ENCODE measurements at regions not wholly inside any gene's neighbourhood (a gene's known extent, or its start where the extent isn't known, plus 50 kb on each side); places are given as distances from the start of the nearest gene placed in this dataset.

- TF ChIP-seq HOXB5 (CRISPR knock-in tag; IDR thresholded peaks at IDR 0.05) (no peak), USF2 (IDR thresholded peaks at IDR 0.05) (no peak), E2F6 (IDR thresholded peaks at IDR 0.05; ENCODE audit: borderline replicate concordance, low read depth) (no peak)
Observed at GRCh38 chr7:119561751-119562150, 711.2 kb upstream of the KCND2 start (continued).

GRCh38 chr7:119562839-119563238 is 710.1 kb upstream of the KCND2 start:
- 3% methylated on average over 3 of the region's 3 CpGs for WGBS (ENCODE audit: missing lambda C conversion rate)
- DNase-seq (ENCODE audit: low read depth in 1 of 2, low spot score in 1 of 2) = no peak
- no peak overlapping the region for H3K27ac ChIP-seq
- ATAC-seq = no peak
- no peaks in the 10 kb centered on the region for H3K4me1 ChIP-seq
- POLR2A ChIA-PET = no interaction called here
- no peaks in the 10 kb centered on the region for H3K9me3 ChIP-seq
- TF ChIP-seq ELK1 (IDR thresholded peaks at IDR 0.05; ENCODE audit: low read depth, low read length) (no peak), HOXB13 (CRISPR knock-in tag; IDR thresholded peaks at IDR 0.05; ENCODE audit: low read depth) (no peak), HOXA7 (CRISPR knock-in tag; IDR thresholded peaks at IDR 0.05) (no peak), BHLHE40 (IDR thresholded peaks at IDR 0.05; ENCODE audit: low read depth, low read length) (no peak), NFE2L2 (conservative IDR thresholded peaks at IDR 0.05; ENCODE audit: low read length) (no peak), RCOR1 (IDR thresholded peaks at IDR 0.05; ENCODE audit: low read depth, low read length) (no peak), ZNF302 (CRISPR knock-in tag; IDR thresholded peaks at IDR 0.05) (no peak), ESRRA (IDR thresholded peaks at IDR 0.05; ENCODE audit: borderline replicate concordance, low read length) (no peak), RFX5 (IDR thresholded peaks at IDR 0.05) (no peak), MAFK (IDR thresholded peaks at IDR 0.05; ENCODE audit: partially characterized antibody) (no peak), MAX (IDR thresholded peaks at IDR 0.05) (no peak), CTCF (IDR thresholded peaks at IDR 0.05) (no peak), KDM1A (IDR thresholded peaks at IDR 0.05; ENCODE audit: low read depth) (no peak), TP53 (CRISPR knock-in tag; IDR thresholded peaks at IDR 0.05) (no peak)
- no peak for FAIRE-seq
- no peak overlapping the region for H3K4me3 ChIP-seq
- H3K4me2 ChIP-seq = no peak overlapping the region
- CTCF ChIA-PET = no interaction called here

- TF ChIP-seq E2F6 (IDR thresholded peaks at IDR 0.05; ENCODE audit: borderline replicate concordance, low read depth) (no peak), GATA3 (IDR thresholded peaks at IDR 0.05; ENCODE audit: borderline replicate concordance) (no peak), ELK1 (IDR thresholded peaks at IDR 0.05; ENCODE audit: low read depth, low read length) (no peak), EHF (CRISPR knock-in tag; IDR thresholded peaks at IDR 0.05) (no peak), FOSL2 (IDR thresholded peaks at IDR 0.05) (no peak), FOSL2 (CRISPR knock-in tag; IDR thresholded peaks at IDR 0.05) (no peak), CHD2 (IDR thresholded peaks at IDR 0.05; ENCODE audit: low read length, partially characterized antibody) (no peak), HOXA7 (CRISPR knock-in tag; IDR thresholded peaks at IDR 0.05) (no peak), ZNF302 (CRISPR knock-in tag; IDR thresholded peaks at IDR 0.05) (no peak), PHF8 (IDR thresholded peaks at IDR 0.05; ENCODE audit: borderline replicate concordance, low read depth) (no peak), HOXB13 (CRISPR knock-in tag; IDR thresholded peaks at IDR 0.05; ENCODE audit: low read depth) (no peak), HDAC2 (IDR thresholded peaks at IDR 0.05) (no peak), FOXS1 (CRISPR knock-in tag; IDR thresholded peaks at IDR 0.05) (no peak), PBX3 (IDR thresholded peaks at IDR 0.05) (no peak)
- Histone ChIP-seq H3K4me1 (no peaks in the 10 kb centered on the region), H3K4me2 (no peak overlapping the region), H3K27ac (no peak overlapping the region), H3K4me3 (no peak overlapping the region), H3K9me3 (no peaks in the 10 kb centered on the region)
- FAIRE-seq (no peak), DNase-seq (ENCODE audit: low read depth in 1 of 2, low spot score in 1 of 2) (no peak), ATAC-seq (no peak)
- ChIA-PET CTCF (no interaction called here), POLR2A (no interaction called here)
- WGBS (ENCODE audit: missing lambda C conversion rate) = 0% methylated on average over 1 of the region's 1 CpG
Observed at GRCh38 chr7:119571666-119572065, 701.3 kb upstream of the KCND2 start.
